ENCODE measurements at regions not wholly inside any gene's neighbourhood (a gene's known extent, or its start where the extent isn't known, plus 50 kb on each side); places are given as distances from the start of the nearest gene placed in this dataset.
"Not testable (repeated sequence)": the region's sequence is repeated elsewhere in the genome, so short reads cannot be mapped to it uniquely, and the experiment has no call there.

DNA sequence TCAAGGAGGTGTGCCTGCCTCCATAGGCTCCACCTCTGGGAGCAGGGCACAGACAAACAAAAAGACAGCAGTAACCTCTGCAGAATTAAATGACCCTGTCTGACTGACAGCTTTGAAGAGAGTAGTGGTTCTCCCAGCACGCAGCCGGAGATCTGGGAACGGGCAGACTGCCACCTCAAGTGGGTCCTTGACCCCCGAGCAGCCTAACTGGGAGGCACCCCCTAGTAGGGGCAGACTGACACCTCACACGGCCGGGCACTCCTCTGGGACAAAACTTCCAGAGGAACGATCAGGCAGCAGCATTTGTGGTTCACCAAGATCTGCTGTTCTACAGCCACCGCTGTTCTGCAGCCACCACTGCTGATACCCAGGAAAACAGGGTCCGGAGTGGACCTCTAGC is 378.2 kb downstream of the PTH2R start:
- TF ChIP-seq NR2F2 (IDR thresholded peaks at IDR 0.05); GABPA (IDR thresholded peaks at IDR 0.05 in 1 of 2, conservative IDR thresholded peaks at IDR 0.05 in 1 of 2); RXRA (IDR thresholded peaks at IDR 0.05); RAD21 (IDR thresholded peaks at IDR 0.05); TAF1 (conservative IDR thresholded peaks at IDR 0.05); SP1 (IDR thresholded peaks at IDR 0.05); HNF4A (conservative IDR thresholded peaks at IDR 0.05); EGR1 (IDR thresholded peaks at IDR 0.05; ENCODE audit: low read depth in 2 of 2): not testable (repeated sequence)
- TF ChIP-seq, protein P1, sequence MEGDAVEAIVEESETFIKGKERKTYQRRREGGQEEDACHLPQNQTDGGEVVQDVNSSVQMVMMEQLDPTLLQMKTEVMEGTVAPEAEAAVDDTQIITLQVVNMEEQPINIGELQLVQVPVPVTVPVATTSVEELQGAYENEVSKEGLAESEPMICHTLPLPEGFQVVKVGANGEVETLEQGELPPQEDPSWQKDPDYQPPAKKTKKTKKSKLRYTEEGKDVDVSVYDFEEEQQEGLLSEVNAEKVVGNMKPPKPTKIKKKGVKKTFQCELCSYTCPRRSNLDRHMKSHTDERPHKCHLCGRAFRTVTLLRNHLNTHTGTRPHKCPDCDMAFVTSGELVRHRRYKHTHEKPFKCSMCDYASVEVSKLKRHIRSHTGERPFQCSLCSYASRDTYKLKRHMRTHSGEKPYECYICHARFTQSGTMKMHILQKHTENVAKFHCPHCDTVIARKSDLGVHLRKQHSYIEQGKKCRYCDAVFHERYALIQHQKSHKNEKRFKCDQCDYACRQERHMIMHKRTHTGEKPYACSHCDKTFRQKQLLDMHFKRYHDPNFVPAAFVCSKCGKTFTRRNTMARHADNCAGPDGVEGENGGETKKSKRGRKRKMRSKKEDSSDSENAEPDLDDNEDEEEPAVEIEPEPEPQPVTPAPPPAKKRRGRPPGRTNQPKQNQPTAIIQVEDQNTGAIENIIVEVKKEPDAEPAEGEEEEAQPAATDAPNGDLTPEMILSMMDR (IDR thresholded peaks at IDR 0.05; ENCODE audit: low read depth, low read length, missing input control), result not testable (repeated sequence)
- TF ChIP-seq, protein P2, sequence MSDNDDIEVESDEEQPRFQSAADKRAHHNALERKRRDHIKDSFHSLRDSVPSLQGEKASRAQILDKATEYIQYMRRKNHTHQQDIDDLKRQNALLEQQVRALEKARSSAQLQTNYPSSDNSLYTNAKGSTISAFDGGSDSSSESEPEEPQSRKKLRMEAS (IDR thresholded peaks at IDR 0.05), result not testable (repeated sequence)
- TF ChIP-seq, protein P3, sequence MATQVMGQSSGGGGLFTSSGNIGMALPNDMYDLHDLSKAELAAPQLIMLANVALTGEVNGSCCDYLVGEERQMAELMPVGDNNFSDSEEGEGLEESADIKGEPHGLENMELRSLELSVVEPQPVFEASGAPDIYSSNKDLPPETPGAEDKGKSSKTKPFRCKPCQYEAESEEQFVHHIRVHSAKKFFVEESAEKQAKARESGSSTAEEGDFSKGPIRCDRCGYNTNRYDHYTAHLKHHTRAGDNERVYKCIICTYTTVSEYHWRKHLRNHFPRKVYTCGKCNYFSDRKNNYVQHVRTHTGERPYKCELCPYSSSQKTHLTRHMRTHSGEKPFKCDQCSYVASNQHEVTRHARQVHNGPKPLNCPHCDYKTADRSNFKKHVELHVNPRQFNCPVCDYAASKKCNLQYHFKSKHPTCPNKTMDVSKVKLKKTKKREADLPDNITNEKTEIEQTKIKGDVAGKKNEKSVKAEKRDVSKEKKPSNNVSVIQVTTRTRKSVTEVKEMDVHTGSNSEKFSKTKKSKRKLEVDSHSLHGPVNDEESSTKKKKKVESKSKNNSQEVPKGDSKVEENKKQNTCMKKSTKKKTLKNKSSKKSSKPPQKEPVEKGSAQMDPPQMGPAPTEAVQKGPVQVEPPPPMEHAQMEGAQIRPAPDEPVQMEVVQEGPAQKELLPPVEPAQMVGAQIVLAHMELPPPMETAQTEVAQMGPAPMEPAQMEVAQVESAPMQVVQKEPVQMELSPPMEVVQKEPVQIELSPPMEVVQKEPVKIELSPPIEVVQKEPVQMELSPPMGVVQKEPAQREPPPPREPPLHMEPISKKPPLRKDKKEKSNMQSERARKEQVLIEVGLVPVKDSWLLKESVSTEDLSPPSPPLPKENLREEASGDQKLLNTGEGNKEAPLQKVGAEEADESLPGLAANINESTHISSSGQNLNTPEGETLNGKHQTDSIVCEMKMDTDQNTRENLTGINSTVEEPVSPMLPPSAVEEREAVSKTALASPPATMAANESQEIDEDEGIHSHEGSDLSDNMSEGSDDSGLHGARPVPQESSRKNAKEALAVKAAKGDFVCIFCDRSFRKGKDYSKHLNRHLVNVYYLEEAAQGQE (IDR thresholded peaks at IDR 0.05), result not testable (repeated sequence)
- TF ChIP-seq, protein P4, sequence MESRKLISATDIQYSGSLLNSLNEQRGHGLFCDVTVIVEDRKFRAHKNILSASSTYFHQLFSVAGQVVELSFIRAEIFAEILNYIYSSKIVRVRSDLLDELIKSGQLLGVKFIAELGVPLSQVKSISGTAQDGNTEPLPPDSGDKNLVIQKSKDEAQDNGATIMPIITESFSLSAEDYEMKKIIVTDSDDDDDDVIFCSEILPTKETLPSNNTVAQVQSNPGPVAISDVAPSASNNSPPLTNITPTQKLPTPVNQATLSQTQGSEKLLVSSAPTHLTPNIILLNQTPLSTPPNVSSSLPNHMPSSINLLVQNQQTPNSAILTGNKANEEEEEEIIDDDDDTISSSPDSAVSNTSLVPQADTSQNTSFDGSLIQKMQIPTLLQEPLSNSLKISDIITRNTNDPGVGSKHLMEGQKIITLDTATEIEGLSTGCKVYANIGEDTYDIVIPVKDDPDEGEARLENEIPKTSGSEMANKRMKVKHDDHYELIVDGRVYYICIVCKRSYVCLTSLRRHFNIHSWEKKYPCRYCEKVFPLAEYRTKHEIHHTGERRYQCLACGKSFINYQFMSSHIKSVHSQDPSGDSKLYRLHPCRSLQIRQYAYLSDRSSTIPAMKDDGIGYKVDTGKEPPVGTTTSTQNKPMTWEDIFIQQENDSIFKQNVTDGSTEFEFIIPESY (IDR thresholded peaks at IDR 0.05), result not testable (repeated sequence)
- TF ChIP-seq, protein P5, sequence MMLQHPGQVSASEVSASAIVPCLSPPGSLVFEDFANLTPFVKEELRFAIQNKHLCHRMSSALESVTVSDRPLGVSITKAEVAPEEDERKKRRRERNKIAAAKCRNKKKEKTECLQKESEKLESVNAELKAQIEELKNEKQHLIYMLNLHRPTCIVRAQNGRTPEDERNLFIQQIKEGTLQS (IDR thresholded peaks at IDR 0.05), result not testable (repeated sequence)
